Astrocyte of the spinal cord (primary cell): ENCODE measurements at regions not wholly inside any gene's neighbourhood (a gene's known extent, or its start where the extent isn't known, plus 50 kb on each side); places are given as distances from the start of the nearest gene placed in this dataset.

Experiments
- DNase-seq: peaks from one replicate; pipeline ENCODE4 v3.0.0; 2011; ENCODE audit warnings: low read depth, low spot score
- H3K4me3 ChIP-seq: 2 replicates; pipeline ENCODE4 v1.5.1; 2011; ENCODE audit warnings: low read depth, mild to moderate bottlenecking, low read length, moderate library complexity
- CTCF ChIP-seq: IDR thresholded peaks from 2 replicates; pipeline ENCODE4 v1.5.1; 2012; ENCODE audit warnings: low read depth, mild to moderate bottlenecking, low read length, inconsistent platforms
- in situ Hi-C: cut with HindIII; loops from 2 replicates; pipeline ENCODE4 v1.10.0; 2017; ENCODE audit warnings: low sequenced_read_pairs

GRCh38 chr12:43054085-43054484, 464.5 kb upstream of the PRICKLE1 start:
- DNase-seq, result no peak
- no peak overlapping the region for H3K4me3 ChIP-seq
- TF ChIP-seq CTCF, result no peak
- in situ Hi-C loops, result no loop called here

- no peak for TF ChIP-seq CTCF
- DNase-seq, result no peak
- in situ Hi-C loops, result no loop called here
- no peak overlapping the region for H3K4me3 ChIP-seq
Measured at GRCh38 chr12:43052441-43052840, 462.9 kb upstream of the PRICKLE1 start.

DNA sequence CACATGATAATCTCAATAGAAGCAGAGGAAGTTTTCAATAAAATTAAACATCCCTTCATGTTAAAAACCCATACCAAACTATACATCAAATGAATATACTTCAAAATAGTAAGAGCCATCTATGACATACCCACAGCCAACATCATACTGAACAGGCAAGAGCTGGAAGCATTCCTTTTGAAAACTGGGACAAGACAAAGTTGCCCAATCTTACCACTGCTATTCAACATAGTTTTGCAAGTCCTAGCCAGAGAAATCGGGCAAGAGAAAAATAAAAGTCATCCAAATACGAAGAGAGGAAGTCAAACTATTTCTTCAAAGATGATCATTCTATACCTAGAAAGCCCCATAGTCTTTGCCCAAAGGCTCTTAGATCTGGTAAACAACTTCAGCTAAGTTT, 454.7 kb upstream of the PRICKLE1 start:
- H3K4me3 ChIP-seq, result no peak overlapping the region
- TF ChIP-seq CTCF, result no peak
- DNase-seq, result no peak
- in situ Hi-C loops, result no loop called here

GRCh38 chr12:43038991-43039390, 449.4 kb upstream of the PRICKLE1 start:
- TF ChIP-seq CTCF, result no peak
- DNase-seq, result peak; percentile 12
- no peak overlapping the region for H3K4me3 ChIP-seq
- in situ Hi-C loops, result no loop called here

- peak; percentile 81 for DNase-seq
- H3K4me3 ChIP-seq, result no peak overlapping the region
- no peak for TF ChIP-seq CTCF
Measured at GRCh38 chr12:43029971-43030370, 440.4 kb upstream of the PRICKLE1 start.

DNA sequence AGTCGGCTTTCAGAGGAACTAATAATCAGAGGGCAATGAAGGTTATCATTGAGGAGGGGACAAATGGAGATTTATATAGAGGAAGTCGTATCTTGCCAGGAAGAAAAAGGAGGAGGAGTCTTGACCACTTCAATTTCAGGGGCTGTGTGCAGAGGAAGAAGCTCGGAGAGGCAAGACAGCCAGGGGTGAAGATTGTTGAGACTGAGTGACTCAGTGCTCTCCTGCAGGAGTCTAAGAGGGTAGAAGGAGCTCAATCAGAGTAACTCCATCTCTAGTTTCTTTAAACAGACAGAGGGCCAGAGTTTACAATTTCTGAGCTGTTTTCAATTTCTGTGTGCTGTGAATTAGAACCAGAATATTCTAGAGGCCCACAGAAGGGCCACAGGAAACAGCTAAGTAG, 439.3 kb upstream of the PRICKLE1 start:
- no peak for TF ChIP-seq CTCF
- in situ Hi-C loops, result no loop called here
- H3K4me3 ChIP-seq, result no peak overlapping the region
- peak; percentile 55 for DNase-seq

More at GRCh38 chr12:43029971-43030370, 440.4 kb upstream of the PRICKLE1 start:
- in situ Hi-C loops, result no loop called here

- in situ Hi-C loops, result no loop called here
- no peak overlapping the region for H3K4me3 ChIP-seq
- DNase-seq, result no peak
- no peak for TF ChIP-seq CTCF
Measured at GRCh38 chr12:43022838-43023237, 433.3 kb upstream of the PRICKLE1 start.
